SK-N-MC (cell line): ENCODE measurements at regions not wholly inside any gene's neighbourhood (a gene's known extent, or its start where the extent isn't known, plus 50 kb on each side); places are given as distances from the start of the nearest gene placed in this dataset.

Experiments used
- EZH2 ChIP-seq: fragments of 200-600 bp; sonication (generic); IDR thresholded peaks from one replicate; pipeline ENCODE4 v1.6.1; 2017; ENCODE audit warnings: antibody characterized with exemption
- FOXP2 ChIP-seq: optimal IDR thresholded peaks from 2 replicates; pipeline ENCODE3; 2011; ENCODE audit warnings: mild to moderate bottlenecking, moderate library complexity; ENCODE audit not compliant: insufficient read depth; ENCODE audit errors: extremely low read length, control extremely low read depth
- POLR2AphosphoS5 ChIP-seq: IDR thresholded peaks from 2 replicates; pipeline ENCODE4 v1.6.1; 2012; ENCODE audit warnings: mild to moderate bottlenecking, low read depth, low read length, borderline replicate concordance

- TF ChIP-seq EZH2 (no peak), FOXP2 (no peak), POLR2AphosphoS5 (no peak)
Observed at GRCh38 chr2:106644623-106645022, 157.5 kb downstream of the CD8B2 start.
